ENCODE measurements at regions not wholly inside any gene's neighbourhood (a gene's known extent, or its start where the extent isn't known, plus 50 kb on each side); places are given as distances from the start of the nearest gene placed in this dataset.

- TF ChIP-seq, protein P1, sequence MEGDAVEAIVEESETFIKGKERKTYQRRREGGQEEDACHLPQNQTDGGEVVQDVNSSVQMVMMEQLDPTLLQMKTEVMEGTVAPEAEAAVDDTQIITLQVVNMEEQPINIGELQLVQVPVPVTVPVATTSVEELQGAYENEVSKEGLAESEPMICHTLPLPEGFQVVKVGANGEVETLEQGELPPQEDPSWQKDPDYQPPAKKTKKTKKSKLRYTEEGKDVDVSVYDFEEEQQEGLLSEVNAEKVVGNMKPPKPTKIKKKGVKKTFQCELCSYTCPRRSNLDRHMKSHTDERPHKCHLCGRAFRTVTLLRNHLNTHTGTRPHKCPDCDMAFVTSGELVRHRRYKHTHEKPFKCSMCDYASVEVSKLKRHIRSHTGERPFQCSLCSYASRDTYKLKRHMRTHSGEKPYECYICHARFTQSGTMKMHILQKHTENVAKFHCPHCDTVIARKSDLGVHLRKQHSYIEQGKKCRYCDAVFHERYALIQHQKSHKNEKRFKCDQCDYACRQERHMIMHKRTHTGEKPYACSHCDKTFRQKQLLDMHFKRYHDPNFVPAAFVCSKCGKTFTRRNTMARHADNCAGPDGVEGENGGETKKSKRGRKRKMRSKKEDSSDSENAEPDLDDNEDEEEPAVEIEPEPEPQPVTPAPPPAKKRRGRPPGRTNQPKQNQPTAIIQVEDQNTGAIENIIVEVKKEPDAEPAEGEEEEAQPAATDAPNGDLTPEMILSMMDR (IDR thresholded peaks at IDR 0.05): no peak
- TF ChIP-seq POLR2A (IDR thresholded peaks at IDR 0.05): no peak
- no peak for TF ChIP-seq EP300 (IDR thresholded peaks at IDR 0.05)
These were observed 261.0 kb upstream of the KCNJ16 start for GRCh38 chr17:69814031-69814430.

All from ovary (tissue), 3 donors.